ENCODE measurements at regions not wholly inside any gene's neighbourhood (a gene's known extent, or its start where the extent isn't known, plus 50 kb on each side); places are given as distances from the start of the nearest gene placed in this dataset.
"Not testable (repeated sequence)": the region's sequence is repeated elsewhere in the genome, so short reads cannot be mapped to it uniquely, and the experiment has no call there.

DNA sequence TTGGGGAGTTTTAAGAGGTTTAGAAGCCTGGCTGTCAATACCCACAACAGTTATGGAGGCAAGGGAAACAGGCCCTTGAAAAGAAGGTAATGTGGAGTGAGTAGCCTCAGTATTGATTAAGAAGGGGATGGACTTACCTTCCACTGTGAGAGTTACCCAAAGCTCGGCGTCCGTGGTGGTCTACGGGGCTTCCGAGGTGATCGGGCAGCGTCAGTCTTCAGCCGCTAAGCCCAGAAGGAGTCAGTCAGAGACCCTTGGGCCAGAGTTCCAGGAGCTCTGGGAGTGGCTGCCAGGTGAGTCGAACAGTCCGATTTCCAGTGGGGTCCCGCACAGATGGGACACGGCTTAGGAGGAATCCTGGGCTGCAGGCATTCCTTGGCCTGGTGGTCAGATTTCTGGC, 379.0 kb downstream of the BCKDHB start:
- DNase-seq = not testable (repeated sequence)

DNA sequence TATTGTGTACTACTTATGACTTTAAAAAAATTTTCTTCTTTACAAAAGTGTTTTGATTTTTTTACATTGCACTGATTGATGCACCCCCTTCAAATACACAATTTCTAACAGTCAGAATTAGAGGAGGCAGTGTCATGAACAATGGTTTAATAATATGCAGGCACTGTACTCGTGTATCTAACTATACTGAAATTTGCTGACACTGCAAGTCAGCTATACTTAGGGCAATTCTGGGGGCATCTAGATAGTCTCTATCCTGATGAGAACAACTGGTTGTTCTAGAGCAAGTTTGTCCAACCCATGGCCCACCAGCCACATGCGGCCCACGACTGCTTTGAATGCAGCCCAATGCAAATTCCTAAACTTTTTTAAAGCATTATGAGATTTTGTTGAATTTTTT, 375.6 kb downstream of the BCKDHB start:
- no peak for DNase-seq

DNA sequence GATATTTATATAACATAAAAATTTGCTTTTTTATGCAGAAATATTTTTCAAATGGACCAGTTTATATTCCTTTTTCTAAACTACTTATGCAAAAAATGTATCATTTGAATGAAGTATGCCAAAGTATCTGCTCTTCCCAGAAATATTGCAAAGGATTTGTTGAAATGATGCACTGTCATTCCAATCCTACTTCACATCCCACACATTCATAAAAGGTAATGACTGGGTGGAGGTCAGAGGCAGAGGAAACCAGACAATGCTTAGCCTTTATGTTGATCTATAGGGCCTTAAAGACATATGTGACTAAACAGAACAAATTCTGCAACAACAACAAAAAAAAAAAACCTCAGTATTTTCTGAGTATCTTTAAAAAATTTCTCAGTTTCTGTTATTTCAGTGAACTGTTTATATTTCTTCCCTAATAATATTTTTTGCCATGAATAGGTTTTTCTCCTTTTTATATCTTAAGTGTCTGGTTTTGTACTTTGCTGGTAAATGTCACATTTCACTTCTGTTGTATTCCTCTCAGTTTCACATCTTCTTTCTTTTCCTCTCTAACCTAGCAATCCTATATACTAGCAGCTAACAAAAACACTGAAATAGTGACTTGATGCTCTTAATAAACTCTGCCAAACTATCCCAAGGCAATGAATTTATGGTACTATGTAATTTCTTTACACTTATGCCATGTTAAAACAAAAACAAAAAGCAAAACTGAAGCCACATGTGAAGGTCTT, 374.1 kb downstream of the BCKDHB start:
- DNase-seq = no peak

DNA sequence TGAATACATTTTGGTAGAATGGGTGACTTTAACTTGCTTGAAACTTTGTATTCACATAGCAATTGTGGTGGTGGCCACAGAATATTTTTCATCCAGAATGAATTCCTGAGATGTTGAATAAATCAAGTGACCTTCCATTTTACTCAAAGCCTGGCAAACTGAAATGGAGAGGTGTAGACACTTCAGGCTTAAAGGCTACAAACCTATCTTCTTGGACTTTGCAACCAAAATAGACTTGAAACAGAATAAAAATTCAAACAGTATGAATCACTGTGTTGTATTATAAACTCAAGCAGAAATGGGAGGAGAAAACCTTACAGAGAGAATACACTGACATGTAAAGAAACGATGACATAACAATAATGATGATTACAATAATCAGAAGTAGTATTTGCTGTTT, 371.6 kb downstream of the BCKDHB start:
- no peak for DNase-seq

DNA sequence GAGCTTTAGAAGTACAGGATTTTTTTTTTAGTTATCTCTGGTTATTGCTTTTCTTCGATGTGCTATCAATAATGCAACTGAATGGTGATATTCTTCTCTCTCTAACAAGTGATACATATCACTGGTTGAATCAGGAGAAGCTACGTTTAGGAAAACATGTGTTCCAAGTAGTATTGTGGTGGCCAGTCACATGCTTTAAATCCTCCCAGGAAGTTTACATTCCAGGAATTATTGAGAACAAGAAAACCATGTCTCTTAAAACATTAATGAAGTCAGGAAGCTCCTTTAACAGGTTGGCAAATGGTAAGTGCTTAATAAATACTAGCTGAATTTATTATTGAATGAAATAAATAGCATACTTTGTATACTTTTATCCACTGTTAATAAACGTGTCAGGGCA, 371.1 kb downstream of the BCKDHB start:
- no peak for DNase-seq

DNA sequence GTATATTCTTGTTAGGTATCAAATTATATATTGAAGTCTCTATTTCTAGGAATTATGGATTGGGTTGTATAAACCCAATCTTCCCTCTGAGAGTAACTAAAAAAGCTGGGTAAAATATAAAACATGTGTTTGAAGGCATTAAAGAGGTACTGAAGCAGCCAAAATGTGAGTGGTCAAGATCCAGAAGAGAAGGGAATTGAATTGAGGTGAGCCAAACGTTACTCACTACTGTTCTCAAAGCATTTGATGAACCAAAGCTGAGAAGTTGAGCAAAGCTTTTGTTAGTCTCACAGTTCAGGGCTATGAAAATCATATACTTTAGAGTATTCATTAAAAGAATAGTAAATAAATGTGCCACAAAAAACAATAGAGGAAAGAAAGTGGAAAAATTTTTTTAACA, 365.8 kb downstream of the BCKDHB start:
- no peak for DNase-seq

DNA sequence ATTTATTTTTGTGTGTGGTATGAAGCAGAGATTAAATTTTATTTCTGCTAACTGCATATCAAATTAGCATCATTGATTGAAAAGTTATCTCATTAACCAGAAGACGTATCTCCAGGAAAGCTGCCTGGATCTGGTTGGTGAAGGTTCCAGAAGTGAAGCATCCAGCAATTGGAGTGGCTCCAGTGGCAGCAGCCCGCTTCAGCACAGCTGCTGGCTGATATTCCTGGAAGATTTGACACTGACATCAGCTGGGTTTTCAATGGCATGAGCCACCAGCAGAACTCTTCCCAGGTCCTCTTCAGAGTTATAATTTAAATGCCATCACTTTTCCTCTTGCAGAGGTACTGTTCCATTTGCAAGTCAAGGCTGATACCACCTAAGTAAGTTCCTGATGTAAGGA, 363.5 kb downstream of the BCKDHB start:
- DNase-seq = no peak

DNA sequence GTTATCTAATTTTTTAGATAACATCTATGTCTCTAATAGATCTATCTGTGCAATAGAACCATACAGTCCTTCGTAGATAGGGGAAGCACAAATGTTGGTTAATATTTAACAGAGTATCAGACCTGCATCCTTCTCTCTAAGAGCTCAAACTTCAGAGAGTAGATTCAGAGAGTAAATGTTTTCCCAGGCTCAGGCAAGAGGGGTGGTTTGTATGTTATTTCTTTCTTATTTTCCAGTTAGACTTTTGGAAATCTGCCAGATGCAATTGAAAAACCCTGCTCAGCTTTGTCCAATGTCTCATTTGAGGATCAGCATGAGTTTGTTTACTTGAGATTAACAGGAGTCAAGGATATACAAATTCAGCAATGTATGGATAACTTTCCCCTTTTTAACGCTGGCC, 361.9 kb downstream of the BCKDHB start:
- DNase-seq = peak in 1 of 3 experiments; percentile 57

DNA sequence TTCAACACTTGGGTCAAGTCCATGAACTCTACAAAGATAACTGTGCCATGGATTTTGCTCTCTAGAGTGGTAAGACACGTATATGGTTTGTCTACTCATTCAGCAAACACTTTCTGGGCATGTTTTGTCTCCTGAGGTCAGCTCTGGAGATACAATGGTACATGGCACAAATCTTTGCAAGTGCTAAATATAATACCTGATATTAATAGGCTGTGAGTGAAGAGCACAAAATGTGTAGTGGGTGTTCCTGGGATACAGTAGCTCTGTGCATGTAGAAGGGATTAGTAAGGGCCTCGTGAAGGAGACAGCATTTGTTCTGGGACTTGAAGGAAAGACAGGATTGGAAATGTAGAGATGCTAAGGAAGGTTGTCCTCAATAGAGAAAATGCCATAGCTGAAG, 360.9 kb downstream of the BCKDHB start:
- DNase-seq = no peak

DNA sequence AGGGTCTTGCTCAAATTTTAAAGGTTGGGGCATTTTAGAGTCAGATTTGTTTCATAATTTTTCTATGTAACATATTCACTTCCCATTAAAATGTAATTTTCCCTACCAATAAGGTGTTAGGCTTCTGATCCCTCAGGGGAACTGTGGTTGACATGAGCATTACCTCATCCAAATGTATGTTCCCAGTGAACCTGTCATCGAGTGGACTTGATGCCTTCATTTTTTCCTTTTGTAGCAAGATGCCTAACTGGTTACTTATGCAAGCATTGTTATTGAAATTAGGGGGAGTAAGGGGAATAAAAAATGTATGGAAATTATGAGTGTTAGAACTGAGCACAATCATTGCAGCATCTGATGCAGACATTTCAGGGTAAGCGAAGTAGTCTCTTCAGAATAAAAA, 360.5 kb downstream of the BCKDHB start:
- no peak for DNase-seq

DNA sequence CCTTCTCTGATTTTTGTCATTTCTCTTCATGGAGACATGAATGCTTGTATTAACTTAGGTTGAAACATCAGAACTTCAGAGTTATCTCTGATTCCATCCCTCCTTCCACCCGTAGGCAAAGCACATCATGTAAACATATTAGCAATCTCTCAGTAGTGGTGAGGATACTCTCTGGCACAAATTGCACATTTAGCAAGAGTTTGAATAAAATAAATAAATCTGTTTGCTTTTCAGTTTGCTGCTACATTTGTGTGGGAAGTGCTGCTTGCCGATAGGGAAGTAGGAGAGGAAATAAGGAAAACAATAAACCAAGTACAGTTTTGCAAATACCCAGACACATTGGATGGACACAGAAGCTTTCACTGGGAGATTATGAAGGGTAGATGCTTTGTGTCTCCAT, 359.0 kb downstream of the BCKDHB start:
- DNase-seq = no peak

DNA sequence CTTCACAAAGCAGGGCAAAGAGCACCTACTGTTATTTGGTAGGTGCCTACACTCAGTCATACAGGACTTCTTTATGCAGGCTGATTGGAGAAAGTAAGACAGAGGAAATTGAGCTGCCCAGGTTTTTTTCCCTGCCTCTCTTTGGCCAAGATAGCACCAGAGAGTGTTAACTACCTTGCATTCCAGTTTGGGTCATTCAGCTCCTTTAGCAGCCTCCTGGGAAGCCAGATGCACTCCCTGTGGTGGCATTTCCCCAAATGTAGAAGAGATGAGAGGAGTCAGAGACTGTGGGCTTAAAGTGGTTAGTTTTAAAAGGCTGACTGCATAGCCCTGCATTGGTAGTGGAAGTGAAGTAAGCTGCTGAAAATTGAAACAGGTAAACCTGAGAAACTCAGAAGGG, 358.4 kb downstream of the BCKDHB start:
- no peak for DNase-seq

DNA sequence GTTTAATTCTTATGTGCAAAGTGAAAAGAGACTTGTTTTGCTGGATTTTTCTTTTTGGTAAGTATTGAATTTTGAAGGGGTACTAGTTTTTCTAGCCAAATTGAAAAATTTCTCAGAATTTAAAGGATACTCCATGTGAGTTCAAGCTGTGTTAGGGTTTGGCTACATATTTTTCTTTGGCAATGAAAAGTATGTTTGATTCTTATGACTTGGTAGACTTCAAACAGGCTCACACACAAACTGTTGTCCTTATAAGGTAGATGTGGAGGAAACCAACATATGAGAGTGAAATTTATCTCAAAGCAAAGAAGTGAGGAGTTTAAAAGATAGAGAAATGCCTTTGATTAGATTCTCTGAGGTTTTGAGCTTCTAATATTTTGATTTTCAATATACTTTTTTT, 356.7 kb downstream of the BCKDHB start:
- DNase-seq = no peak

DNA sequence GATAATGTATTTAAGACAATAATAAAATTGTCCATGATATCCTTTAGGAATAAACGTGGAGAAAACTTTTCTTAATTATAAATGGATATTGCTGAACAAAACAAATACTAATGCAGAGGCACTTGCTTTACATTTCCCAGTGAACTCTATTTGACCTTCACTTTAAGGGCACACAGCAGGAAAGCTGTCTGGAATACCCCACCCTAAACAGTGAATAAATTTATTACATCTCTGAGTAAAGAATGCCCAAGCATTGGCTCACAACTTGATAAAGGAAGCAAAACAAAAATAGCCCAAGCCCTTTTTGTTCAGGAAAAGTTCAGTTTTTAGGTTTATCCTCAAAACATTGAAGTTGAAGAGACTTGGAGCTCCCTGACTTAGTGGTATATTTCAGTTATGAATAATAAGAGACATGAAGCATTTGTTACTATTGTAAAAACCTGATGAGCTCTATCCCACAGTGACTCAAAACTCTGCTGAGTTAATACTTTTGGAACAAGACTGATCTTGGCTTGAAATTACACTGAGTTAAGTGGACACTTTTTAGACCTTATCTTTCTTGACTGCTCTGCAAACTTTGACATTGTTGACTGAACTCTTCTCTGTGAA, 353.9 kb downstream of the BCKDHB start:
- no peak for DNase-seq

DNA sequence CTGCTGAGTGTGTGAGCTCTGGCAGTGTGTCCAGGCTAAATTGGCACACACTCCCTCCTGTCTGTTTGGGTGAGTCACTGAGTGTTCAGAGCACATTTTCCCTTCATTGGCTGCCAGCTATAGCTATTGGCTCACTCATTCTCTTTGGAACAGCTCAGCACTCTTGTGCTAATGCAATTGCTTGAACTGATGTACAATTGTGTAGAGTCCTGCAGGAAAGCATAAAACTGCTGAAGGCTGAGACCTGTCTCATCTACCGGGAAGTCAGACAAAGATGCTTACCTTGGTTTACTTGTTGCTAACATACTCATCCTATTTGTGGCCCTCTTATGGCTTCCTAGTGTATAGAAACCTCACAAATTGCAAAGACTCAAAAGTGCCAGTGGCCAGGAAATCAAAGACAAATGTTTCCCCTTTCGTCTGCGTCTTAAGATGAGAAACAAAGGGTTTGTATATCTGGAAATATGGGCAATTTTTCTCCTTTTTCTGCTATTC, 351.0 kb downstream of the BCKDHB start:
- no peak for DNase-seq

DNA sequence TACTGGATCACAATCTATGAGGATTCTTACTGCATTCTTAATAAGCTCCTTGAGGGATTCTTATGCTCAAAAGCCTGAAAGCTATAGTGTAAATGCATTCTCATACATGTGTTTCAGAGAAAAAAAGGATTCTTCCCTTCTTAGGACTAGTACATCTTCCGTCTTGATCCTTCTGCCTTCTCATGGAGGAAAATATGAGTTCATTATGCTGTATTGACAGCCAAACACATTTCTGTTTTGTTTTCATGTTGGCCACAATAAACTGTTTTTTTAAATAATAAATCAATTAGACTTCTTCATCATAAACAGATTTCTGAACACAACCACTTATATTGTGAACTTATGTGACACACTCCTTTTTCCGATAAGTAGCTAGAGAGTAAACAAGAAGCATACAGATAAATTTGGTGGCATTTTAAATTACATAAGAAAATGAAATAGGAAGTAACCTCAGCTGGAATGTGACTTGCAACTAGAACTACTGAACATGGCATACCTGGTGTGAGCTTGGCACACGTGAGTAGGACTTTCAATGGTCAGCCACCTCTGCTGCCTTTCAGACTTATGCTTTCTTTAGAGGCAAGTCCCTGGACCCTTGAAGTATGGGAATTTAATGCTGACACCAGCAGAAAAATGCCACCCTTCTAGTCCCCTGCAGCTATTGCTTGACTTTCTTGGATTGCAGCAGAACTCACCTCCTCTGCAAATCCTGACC, 350.4 kb downstream of the BCKDHB start:
- DNase-seq = no peak

DNA sequence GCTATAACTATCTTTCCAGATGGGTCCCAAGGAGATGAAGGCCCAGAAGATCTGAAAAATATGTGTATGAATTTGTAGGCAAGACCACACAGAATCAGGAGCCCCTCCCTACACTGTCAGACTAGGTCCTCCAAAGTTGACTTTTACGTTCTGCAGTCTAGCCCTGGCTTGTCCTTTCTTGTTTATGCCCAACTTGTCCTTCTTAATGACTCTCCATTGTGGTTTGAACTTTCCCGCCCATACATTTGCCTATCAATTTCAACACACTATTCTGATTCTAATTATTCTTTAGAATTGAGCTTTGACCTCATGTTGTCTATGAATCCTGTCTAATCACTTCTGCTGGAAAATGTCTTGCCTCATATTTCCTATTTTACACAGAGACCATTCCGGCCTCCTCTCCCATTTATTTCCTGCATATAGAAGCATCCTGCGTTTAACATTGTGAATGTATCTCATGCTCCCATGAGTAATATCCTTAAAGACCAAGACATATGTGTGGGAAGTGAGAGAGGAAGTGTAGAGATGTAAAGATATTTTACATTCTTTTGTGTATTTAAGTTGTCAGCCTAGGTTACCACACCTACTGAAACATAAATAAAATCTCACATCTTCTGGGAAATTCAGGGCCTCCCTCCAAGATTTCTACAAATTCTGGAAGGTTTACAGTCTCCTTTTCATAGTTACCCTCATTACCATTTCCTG, 348.3 kb downstream of the BCKDHB start:
- no peak for DNase-seq

DNA sequence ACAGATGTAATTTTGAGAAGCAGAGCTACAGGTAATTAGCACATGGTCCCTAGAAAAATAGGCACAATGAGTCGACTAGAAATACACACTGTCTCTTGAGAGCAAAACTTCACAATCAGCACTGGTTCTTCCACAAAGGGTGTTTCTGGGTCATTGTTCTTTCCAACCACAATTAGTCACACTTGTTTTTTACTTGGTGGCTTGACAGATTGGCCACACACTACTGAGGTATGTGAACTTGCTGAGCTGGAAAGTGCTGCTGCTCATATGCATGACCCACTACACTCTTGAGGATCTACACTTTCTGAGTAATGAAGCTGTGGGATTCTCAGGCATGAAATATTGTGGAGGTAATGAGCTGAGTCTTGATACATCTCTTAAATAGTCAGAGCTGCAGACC, 347.7 kb downstream of the BCKDHB start:
- no peak for DNase-seq

DNA sequence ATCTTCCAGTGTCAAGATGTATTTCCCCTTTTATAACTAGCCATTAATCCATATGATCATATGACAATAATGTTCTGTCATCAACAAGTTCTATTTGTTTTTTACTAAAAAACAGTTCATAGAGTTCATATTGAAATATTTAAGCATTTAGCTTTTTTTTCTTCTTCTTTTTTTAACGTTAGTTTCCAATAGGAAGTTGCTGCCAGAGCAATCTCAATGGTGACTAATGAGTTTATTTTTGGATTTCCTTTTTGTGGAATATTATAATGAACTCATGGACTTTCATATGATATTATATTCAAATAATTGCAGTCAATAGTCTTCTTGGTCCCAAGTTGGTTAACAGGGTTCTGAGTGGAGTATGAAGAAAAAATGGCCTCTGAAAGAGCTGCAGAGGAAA, 343.3 kb downstream of the BCKDHB start:
- no peak for DNase-seq

DNA sequence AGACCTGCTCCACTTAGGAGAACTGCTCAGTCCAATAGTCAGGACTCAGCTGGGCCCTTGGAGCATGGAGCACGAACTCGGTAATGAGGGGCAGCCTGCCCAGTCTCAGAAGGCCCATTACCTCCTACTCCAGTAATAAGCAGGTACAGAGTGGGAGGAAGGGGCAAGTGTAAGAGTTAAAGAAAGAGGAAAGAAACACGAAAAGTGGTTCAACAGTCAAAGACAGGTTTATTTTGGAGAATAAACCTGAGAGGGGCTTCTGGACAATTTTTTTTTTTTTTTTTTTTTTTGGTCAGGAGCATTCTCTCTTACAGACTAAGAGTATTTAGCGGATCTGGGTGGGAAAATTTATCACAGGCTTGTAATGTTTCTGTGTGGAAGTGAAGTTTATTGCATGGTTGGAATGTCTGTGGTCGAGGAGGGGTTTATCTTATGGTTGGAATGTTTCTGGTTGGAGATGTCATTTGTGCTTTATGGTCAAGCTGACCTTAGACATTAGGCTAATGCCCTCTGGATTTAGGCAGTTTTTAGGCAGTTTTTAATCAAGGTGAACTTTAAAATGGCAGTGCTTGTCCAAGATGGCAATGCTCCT, 340.1 kb downstream of the BCKDHB start:
- DNase-seq = no peak

DNA sequence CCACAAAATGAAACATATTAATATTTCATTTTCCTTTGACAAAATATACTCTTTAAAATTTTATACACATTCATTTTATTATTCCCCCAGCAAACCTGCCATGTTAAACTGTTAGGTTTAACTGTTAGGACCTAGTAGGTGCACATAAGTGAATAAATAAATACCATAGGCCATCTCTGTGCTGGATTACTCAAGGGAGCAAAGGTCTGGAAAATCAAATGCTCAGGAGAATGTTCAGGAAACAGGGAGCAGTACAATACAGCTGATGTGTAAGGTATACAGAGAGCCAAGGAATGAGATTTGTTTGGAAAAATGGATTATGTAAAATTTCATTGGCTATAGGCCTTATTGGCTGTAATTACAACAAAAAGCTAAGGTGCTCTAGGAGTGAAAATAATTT, 339.3 kb downstream of the BCKDHB start:
- no peak for DNase-seq

DNA sequence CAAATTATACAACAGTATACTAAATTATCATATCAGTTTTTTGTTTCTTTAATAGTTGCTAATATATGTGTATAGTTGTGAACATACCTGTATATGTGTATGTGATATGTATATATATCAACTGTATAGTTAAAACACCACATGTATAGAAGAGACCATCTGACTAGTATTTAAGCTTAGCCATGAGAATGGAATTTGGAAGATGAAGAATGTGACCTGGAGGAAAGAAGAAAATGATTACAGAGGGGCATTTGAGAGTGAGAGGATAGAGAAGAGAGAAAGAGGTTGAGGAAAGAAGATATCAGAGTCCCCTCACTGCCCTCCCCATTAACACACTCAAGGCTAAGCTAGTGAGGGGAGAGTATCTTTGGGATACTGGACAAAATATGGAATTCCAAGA, 335.9 kb downstream of the BCKDHB start:
- DNase-seq = no peak

DNA sequence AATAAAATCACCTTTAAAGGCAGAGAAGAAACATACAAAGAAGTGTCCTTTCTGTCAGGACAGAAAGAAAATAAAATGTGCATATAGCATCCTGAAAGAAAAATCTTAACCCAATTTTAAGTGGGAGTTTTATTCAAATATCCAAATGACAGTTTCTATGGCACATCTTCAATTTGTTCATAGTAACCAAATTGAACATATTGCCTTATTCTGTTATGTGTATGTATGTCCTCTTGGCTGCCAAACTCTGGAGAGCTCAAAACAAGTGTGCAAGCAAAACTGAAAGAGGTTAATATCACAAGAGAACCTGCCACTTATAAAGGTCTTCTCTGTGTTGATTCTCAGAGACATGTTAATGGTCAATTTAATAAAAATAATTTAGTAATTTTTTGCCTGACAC, 334.7 kb downstream of the BCKDHB start:
- no peak for DNase-seq

Measured in NCI-H1417 (cell line).